A673 (cell line): ENCODE measurements at regions not wholly inside any gene's neighbourhood (a gene's known extent, or its start where the extent isn't known, plus 50 kb on each side); places are given as distances from the start of the nearest gene placed in this dataset.

Experiments
- BruUV-seq: library from RNA; stranded (reverse); fragments of 400-500 nt; replicated peaks from 2 replicates; lab custom pipeline; 2021; lab: Mats Ljungman, UMichigan
- CTCF ChIA-PET: fragments of 300-600 bp; sonication (Branson Sonifier 250); formaldehyde crosslinking; loops from one replicate; lab custom pipeline; 2022; ENCODE audit warnings: antibody characterized with exemption; lab: Charles Lee
- POLR2A ChIA-PET: fragments of 300-600 bp; sonication (Branson Sonifier 250); formaldehyde crosslinking; loops from one replicate; lab custom pipeline; 2022; ENCODE audit warnings: antibody characterized with exemption; ENCODE audit not compliant: low non-redundant PET; lab: Charles Lee
- DNase-seq: peaks from one replicate; pipeline ENCODE4 v3.0.0-alpha.2; 2015; ENCODE audit warnings: low spot score
- H3K27ac ChIP-seq: fragments of 200-600 bp; sonication (generic); 2 replicates; pipeline ENCODE4 v1.5.1; 2016; ENCODE audit warnings: mixed run types, low read depth, mild to moderate bottlenecking, mixed read lengths, antibody characterized with exemption, low read length; ENCODE audit not compliant: poor library complexity, severe bottlenecking
- H3K27me3 ChIP-seq: fragments of 200-600 bp; sonication (generic); replicated peaks from 2 replicates; pipeline ENCODE4 v1.6.1; 2017; ENCODE audit warnings: mixed run types, low read depth, mild to moderate bottlenecking, mixed read lengths, antibody characterized with exemption, low read length; ENCODE audit not compliant: insufficient read depth, poor library complexity
- H3K36me3 ChIP-seq: fragments of 200-600 bp; sonication (generic); 2 replicates; pipeline ENCODE4 v1.6.1; 2016; ENCODE audit warnings: mixed run types, mild to moderate bottlenecking, mixed read lengths, antibody characterized with exemption, low read length; ENCODE audit not compliant: insufficient read depth, poor library complexity, severe bottlenecking
- H3K4me1 ChIP-seq: fragments of 200-600 bp; sonication (generic); 2 replicates; pipeline ENCODE4 v1.6.1; 2017; ENCODE audit warnings: mixed run types, mild to moderate bottlenecking, mixed read lengths, antibody characterized with exemption, low read length; ENCODE audit not compliant: insufficient read depth, poor library complexity, severe bottlenecking
- H3K4me3 ChIP-seq: fragments of 200-600 bp; sonication (generic); 2 replicates; pipeline ENCODE4 v1.5.1; 2016; ENCODE audit warnings: low read depth, mixed run types, mild to moderate bottlenecking, mixed read lengths, low read length; ENCODE audit not compliant: poor library complexity, severe bottlenecking
- H3K9me3 ChIP-seq: fragments of 200-600 bp; sonication (generic); 2 replicates; pipeline ENCODE4 v1.6.1; 2016; ENCODE audit warnings: mixed run types, low read depth, mild to moderate bottlenecking, mixed read lengths, antibody characterized with exemption, low read length; ENCODE audit not compliant: poor library complexity, severe bottlenecking
- CTCF ChIP-seq: fragments of 300-800, 200-600 bp; sonication (generic); conservative IDR thresholded peaks from 2 replicates; pipeline ENCODE4 v1.5.1; 2017; ENCODE audit warnings: low read depth, mild to moderate bottlenecking, antibody characterized with exemption, low read length, moderate library complexity, mixed read lengths
- EZH2 ChIP-seq: fragments of 200-600 bp; sonication (generic); IDR thresholded peaks from 2 replicates; pipeline ENCODE4 v1.6.1; 2017; ENCODE audit warnings: borderline replicate concordance, low read depth, mild to moderate bottlenecking, mixed read lengths, antibody characterized with exemption, low read length; ENCODE audit not compliant: poor library complexity, severe bottlenecking
- intact Hi-C: fragments of 100-400 bp; cut with micrococcal nuclease; formaldehyde crosslinking; loops from one replicate; pipeline ENCODE4 v1.10.0; 2022; ENCODE audit not compliant: unreplicated experiment

GRCh38 chr3:112773-113172 is 83.8 kb upstream of the CHL1 start:
- BruUV-seq, result no TSS peak
- no peaks in the 10 kb centered on the region for H3K36me3 ChIP-seq
- no peak overlapping the region for H3K4me3 ChIP-seq
- H3K9me3 ChIP-seq, result no peaks in the 10 kb centered on the region
- no peak overlapping the region for H3K27ac ChIP-seq
- intact Hi-C loops, result no loop called here
- DNase-seq, result no peak
- no peaks in the 10 kb centered on the region for H3K27me3 ChIP-seq
- POLR2A ChIA-PET, result no interaction called here
- TF ChIP-seq EZH2 (no peak), CTCF (no peak)
- H3K4me1 ChIP-seq, result no peaks in the 10 kb centered on the region
- CTCF ChIA-PET, result no interaction called here

GRCh38 chr3:118666-119065 is 77.9 kb upstream of the CHL1 start:
- ChIA-PET POLR2A (no interaction called here), CTCF (no interaction called here)
- intact Hi-C loops, result no loop called here

GRCh38 chr3:123341-123740 is 73.2 kb upstream of the CHL1 start:
- no peak for DNase-seq
- ChIA-PET POLR2A (no interaction called here), CTCF (no interaction called here)
- Histone ChIP-seq H3K9me3 (no peaks in the 10 kb centered on the region), H3K27ac (no peak overlapping the region), H3K4me3 (no peak overlapping the region), H3K36me3 (no peaks in the 10 kb centered on the region), H3K4me1 (no peaks in the 10 kb centered on the region), H3K27me3 (no peaks in the 10 kb centered on the region)
- TF ChIP-seq CTCF, result no peak
- TF ChIP-seq EZH2, result no peak
- no TSS peak for BruUV-seq
- intact Hi-C loops, result no loop called here

More at GRCh38 chr3:118666-119065, 77.9 kb upstream of the CHL1 start:
- Histone ChIP-seq H3K9me3 (no peaks in the 10 kb centered on the region), H3K4me1 (no peaks in the 10 kb centered on the region), H3K4me3 (no peak overlapping the region), H3K27ac (no peak overlapping the region), H3K36me3 (no peaks in the 10 kb centered on the region), H3K27me3 (no peaks in the 10 kb centered on the region)
- DNase-seq, result no peak
- no TSS peak for BruUV-seq
- no peak for TF ChIP-seq CTCF
- TF ChIP-seq EZH2, result no peak
